Neuron (in vitro differentiated cells): ENCODE measurements at regions not wholly inside any gene's neighbourhood (a gene's known extent, or its start where the extent isn't known, plus 50 kb on each side); places are given as distances from the start of the nearest gene placed in this dataset.
"Not testable (repeated sequence)": the region's sequence is repeated elsewhere in the genome, so short reads cannot be mapped to it uniquely, and the experiment has no call there.

Source experiments
- H2AFZ ChIP-seq: one replicate; pipeline ENCODE4 v1.6.1; 2013; ENCODE audit warnings: low read depth, mild to moderate bottlenecking, inconsistent platforms, low read length, moderate library complexity
- H3K27me3 ChIP-seq: one replicate; pipeline ENCODE4 v1.6.1; 2013; ENCODE audit warnings: low read length; ENCODE audit not compliant: insufficient read depth
- H3K36me3 ChIP-seq: one replicate; pipeline ENCODE4 v1.6.1; 2013; ENCODE audit warnings: low read length; ENCODE audit not compliant: insufficient read depth
- H3K4me1 ChIP-seq: one replicate; pipeline ENCODE4 v1.6.1; 2013; ENCODE audit warnings: low read length; ENCODE audit not compliant: insufficient read depth
- H3K4me3 ChIP-seq: 2 replicates; pipeline ENCODE4 v1.5.1; 2013; ENCODE audit warnings: mild to moderate bottlenecking, low read length, moderate library complexity
- H3K9me3 ChIP-seq: one replicate; pipeline ENCODE4 v1.6.1; 2013; ENCODE audit warnings: low read length

DNA sequence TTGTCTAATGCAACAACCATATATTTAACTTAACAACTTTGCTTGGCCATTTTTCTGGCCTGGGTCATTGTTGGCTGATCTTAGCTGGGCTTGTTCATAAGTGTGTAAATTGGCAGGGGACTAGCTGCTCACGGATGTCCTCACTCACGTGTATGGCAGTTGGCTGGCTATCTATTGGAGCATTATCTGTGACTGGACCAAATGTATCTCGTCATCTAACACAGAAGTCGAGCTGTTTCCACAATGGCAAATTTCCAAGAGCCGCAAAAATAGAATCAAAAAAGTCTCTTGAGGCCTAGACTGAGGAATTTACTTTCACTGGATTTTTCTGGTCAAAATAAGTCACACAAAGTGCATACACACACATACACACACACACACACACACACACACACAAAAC, 893.3 kb downstream of the FAM181B start:
- Histone ChIP-seq H3K9me3 (no peaks in the 10 kb centered on the region), H3K4me1 (no peaks in the 10 kb centered on the region)

DNA sequence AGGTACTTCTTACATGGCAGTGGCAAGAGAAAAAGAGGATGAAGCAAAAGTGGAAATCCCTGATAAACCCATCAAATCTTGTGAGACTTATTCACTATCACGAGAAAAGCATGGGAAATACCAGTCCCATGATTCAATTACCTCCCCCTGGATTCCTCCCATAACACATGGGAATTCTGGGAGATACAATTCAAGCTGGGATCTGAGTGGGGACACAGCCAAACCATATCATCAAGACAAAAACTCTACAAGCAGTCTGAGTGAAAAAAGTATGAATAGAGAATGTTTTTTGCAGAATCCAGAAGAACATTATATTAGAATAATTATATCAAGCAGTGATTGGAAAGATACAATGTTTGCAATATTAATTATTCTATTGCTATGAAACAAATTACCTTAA, 893.7 kb downstream of the FAM181B start:
- Histone ChIP-seq H3K9me3 (no peaks in the 10 kb centered on the region), H3K36me3 (no peaks in the 10 kb centered on the region), H3K27me3 (no peaks in the 10 kb centered on the region), H2AFZ (no peak overlapping the region), H3K4me1 (no peaks in the 10 kb centered on the region), H3K4me3 (no peak overlapping the region)

More for the DNA sequence above, 893.3 kb downstream of the FAM181B start:
- no peak overlapping the region for H2AFZ ChIP-seq
- no peaks in the 10 kb centered on the region for H3K36me3 ChIP-seq
- H3K27me3 ChIP-seq: no peaks in the 10 kb centered on the region
- H3K4me3 ChIP-seq: no peak overlapping the region

GRCh38 chr11:81839016-81839415, 894.6 kb downstream of the FAM181B start:
- H3K27me3 ChIP-seq: no peaks in the 10 kb centered on the region
- no peak overlapping the region for H2AFZ ChIP-seq
- H3K36me3 ChIP-seq: no peaks in the 10 kb centered on the region
- H3K9me3 ChIP-seq: no peaks in the 10 kb centered on the region
- no peak overlapping the region for H3K4me3 ChIP-seq
- H3K4me1 ChIP-seq: no peaks in the 10 kb centered on the region

- no peaks in the 10 kb centered on the region for H3K4me1 ChIP-seq
Measured at GRCh38 chr11:81829976-81830375, 903.7 kb downstream of the FAM181B start.

DNA sequence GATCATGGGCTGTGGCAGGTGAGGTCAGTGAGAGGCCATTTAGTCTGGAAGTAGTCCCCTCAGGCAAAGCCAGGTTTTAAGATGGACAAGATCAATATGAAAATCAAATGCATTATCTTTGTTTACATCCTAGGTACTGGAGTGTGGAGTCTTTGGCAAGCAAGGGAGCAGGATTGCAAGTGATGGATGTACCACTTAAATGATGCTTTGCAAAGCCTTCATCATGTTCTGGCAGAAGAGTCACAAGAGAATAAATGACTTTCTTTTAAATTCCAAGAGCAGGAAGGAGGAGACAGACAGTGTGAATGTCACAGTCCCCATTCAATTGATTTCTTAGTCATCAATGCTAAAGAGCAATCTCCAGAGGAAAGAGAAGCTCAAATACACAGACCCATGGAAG, 908.3 kb downstream of the FAM181B start:
- Histone ChIP-seq H3K4me3 (no peak overlapping the region), H3K9me3 (no peaks in the 10 kb centered on the region), H3K4me1 (no peaks in the 10 kb centered on the region), H3K27me3 (no peaks in the 10 kb centered on the region), H3K36me3 (no peaks in the 10 kb centered on the region), H2AFZ (no peak overlapping the region)

More at GRCh38 chr11:81829976-81830375, 903.7 kb downstream of the FAM181B start:
- no peak overlapping the region for H2AFZ ChIP-seq
- no peaks in the 10 kb centered on the region for H3K36me3 ChIP-seq
- no peak overlapping the region for H3K4me3 ChIP-seq
- H3K27me3 ChIP-seq: no peaks in the 10 kb centered on the region
- H3K9me3 ChIP-seq: no peaks in the 10 kb centered on the region

DNA sequence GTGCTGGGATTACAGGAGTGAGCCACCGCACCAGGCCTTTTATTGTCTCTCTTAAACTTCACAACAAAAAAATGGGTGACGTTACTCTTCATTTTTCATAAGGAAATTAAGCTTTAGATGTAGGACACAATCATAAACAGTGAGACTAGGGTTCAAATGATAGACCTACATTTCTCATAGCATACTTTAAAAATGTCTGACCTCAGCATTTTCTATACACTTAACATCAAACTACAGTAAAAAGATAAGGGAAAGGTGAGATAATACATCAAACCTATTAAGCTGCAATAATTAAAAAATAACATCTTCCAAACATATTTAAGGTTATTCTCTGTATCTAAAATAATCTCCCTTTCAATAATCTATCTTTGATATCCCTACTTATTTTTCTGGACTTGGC, 914.2 kb downstream of the FAM181B start:
- Histone ChIP-seq H2AFZ (no peak overlapping the region), H3K4me3 (no peak overlapping the region), H3K9me3 (no peaks in the 10 kb centered on the region), H3K27me3 (no peaks in the 10 kb centered on the region), H3K36me3 (no peaks in the 10 kb centered on the region), H3K4me1 (no peaks in the 10 kb centered on the region)

DNA sequence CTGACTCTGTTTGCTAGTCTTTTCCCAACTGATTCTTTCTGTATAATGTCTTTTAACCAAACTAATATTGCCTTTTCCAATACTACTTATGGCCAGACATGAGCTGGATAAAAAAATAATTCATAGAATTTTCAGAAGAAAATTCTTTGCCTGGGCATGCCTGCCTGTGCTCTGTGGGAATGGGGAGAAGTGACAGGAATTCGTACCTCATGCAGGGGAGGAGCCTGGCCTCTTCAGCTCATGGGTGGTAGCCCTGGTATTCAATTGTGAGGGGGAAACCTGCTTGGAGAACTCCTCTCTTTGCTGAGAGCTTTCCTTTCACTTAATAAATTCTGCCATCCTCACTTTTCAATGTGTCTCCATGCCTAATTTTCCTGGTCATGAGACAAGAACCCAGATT, 928.8 kb downstream of the FAM181B start:
- Histone ChIP-seq H2AFZ (no peak overlapping the region), H3K4me1 (no peaks in the 10 kb centered on the region), H3K9me3 (no peaks in the 10 kb centered on the region), H3K36me3 (no peaks in the 10 kb centered on the region), H3K27me3 (no peaks in the 10 kb centered on the region), H3K4me3 (no peak overlapping the region)

- H3K4me3 ChIP-seq: no peak overlapping the region
- H3K36me3 ChIP-seq: no peaks in the 10 kb centered on the region
- no peak overlapping the region for H2AFZ ChIP-seq
- H3K4me1 ChIP-seq: no peaks in the 10 kb centered on the region
- H3K9me3 ChIP-seq: no peaks in the 10 kb centered on the region
- no peaks in the 10 kb centered on the region for H3K27me3 ChIP-seq
Measured at GRCh38 chr11:81802591-81802990, 931.1 kb downstream of the FAM181B start.

DNA sequence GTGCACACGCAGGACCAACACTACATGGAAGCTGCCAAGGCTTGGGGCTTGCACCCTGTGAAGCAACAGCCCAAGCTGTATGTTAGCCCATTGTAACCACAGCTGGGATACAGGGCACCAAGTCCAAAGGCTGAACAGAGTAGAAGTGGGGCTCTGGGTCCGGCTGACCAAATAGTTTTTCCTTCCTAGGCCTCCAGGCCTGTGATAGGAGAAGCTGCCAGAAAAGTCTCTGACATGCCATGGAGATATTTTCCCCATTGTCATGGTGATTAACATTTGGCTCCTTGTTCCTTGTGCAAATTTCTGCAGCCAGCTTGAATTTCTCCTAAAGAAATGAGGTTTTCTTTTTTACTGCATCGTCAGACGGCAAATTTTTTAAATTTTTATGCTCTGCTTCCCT, 941.2 kb downstream of the FAM181B start:
- no peak overlapping the region for H3K4me3 ChIP-seq
- H3K4me1 ChIP-seq: peaks cover 6% of the 10 kb centered on the region

GRCh38 chr11:81787584-81788049, 946.0 kb downstream of the FAM181B start:
- H3K4me1 ChIP-seq: peaks cover 5% of the 10 kb centered on the region
- no peaks in the 10 kb centered on the region for H3K36me3 ChIP-seq
- no peaks in the 10 kb centered on the region for H3K27me3 ChIP-seq
- no peak overlapping the region for H3K4me3 ChIP-seq
- H2AFZ ChIP-seq: no peak overlapping the region
- H3K9me3 ChIP-seq: no peaks in the 10 kb centered on the region

More for the DNA sequence above, 941.2 kb downstream of the FAM181B start:
- no peaks in the 10 kb centered on the region for H3K27me3 ChIP-seq
- H2AFZ ChIP-seq: no peak overlapping the region
- no peaks in the 10 kb centered on the region for H3K36me3 ChIP-seq
- no peaks in the 10 kb centered on the region for H3K9me3 ChIP-seq

GRCh38 chr11:81772166-81772565, 961.5 kb downstream of the FAM181B start:
- H3K36me3 ChIP-seq: no peaks in the 10 kb centered on the region
- no peak overlapping the region for H2AFZ ChIP-seq
- H3K4me3 ChIP-seq: no peak overlapping the region
- no peaks in the 10 kb centered on the region for H3K9me3 ChIP-seq
- H3K4me1 ChIP-seq: no peaks in the 10 kb centered on the region
- no peaks in the 10 kb centered on the region for H3K27me3 ChIP-seq

DNA sequence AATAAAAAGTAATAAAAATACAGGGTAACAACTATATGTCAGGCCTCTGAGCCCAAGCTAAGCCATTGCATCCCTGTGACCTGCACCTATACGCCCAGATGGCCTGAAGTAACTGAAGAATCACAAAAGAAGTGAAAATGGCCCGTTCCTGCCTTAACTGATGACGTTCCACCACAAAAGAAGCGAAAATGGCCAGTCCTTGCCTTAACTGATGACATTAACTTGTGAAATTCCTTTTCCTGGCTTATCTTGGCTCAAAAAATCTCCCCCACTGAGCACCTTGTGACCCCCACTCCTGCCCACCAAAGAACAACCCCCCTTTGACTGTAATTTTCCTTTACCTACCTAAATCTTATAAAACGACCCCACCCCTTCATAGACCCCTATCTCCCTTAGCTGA, 963.8 kb downstream of the FAM181B start:
- not testable (repeated sequence) for H3K27me3 ChIP-seq, H3K4me1 ChIP-seq, H2AFZ ChIP-seq, H3K9me3 ChIP-seq, H3K4me3 ChIP-seq, H3K36me3 ChIP-seq

- H3K36me3 ChIP-seq: no peaks in the 10 kb centered on the region
- no peaks in the 10 kb centered on the region for H3K27me3 ChIP-seq
- H3K4me1 ChIP-seq: no peaks in the 10 kb centered on the region
- no peaks in the 10 kb centered on the region for H3K9me3 ChIP-seq
- no peak overlapping the region for H2AFZ ChIP-seq
- H3K4me3 ChIP-seq: no peak overlapping the region
Measured at GRCh38 chr11:81756864-81757595, 976.6 kb downstream of the FAM181B start.

- H3K27me3 ChIP-seq: no peaks in the 10 kb centered on the region
- H3K36me3 ChIP-seq: no peaks in the 10 kb centered on the region
- H3K4me3 ChIP-seq: no peak overlapping the region
- no peaks in the 10 kb centered on the region for H3K9me3 ChIP-seq
- H2AFZ ChIP-seq: no peak overlapping the region
- no peaks in the 10 kb centered on the region for H3K4me1 ChIP-seq
Measured at GRCh38 chr11:81749245-81749644, 984.4 kb downstream of the FAM181B start.
